IMR-90 (cell line): ENCODE measurements at regions not wholly inside any gene's neighbourhood (a gene's known extent, or its start where the extent isn't known, plus 50 kb on each side); places are given as distances from the start of the nearest gene placed in this dataset.

Experiments
- ATAC-seq: fragments of 200-7000 bp; cut with Tn5 transposase; 2 replicates; pipeline ENCODE4 v1.9.1; 2020; ENCODE audit warnings: low read depth, mild to moderate bottlenecking, moderate library complexity
- BruUV-seq: library from RNA; stranded (reverse); fragments of 400-500 nt; replicated peaks from 2 replicates; lab custom pipeline; 2021; lab: Mats Ljungman, UMichigan
- CTCF ChIA-PET: fragments of 300-600 bp; formaldehyde crosslinking; extraction: SDS; loops from one replicate; lab custom pipeline; 2021; ENCODE audit warnings: antibody characterized with exemption; lab: Yijun Ruan, JAX
- POLR2A ChIA-PET: fragments of 300-600 bp; sonication (Branson Sonifier 250); formaldehyde crosslinking; loops from one replicate; lab custom pipeline; 2022; ENCODE audit warnings: antibody characterized with exemption; ENCODE audit not compliant: unreplicated experiment; lab: Charles Lee
- DNase-seq: peaks from one replicate; pipeline ENCODE4 v3.0.0; 2013
- H2AFZ ChIP-seq: replicated peaks from 2 replicates; pipeline ENCODE3; 2013; ENCODE audit warnings: low read length, mild to moderate bottlenecking; ENCODE audit not compliant: poor library complexity
- H2AK5ac ChIP-seq: 2 replicates; pipeline ENCODE4 v1.6.1; 2013; ENCODE audit warnings: low read depth, low read length, inconsistent platforms
- H2AK9ac ChIP-seq: replicated peaks from 2 replicates; pipeline ENCODE3; 2013; ENCODE audit warnings: mild to moderate bottlenecking, low read depth, low read length, moderate library complexity; ENCODE audit not compliant: poor library complexity
- H2BK120ac ChIP-seq: 2 replicates; pipeline ENCODE4 v1.6.1; 2013; ENCODE audit warnings: low read depth, low read length, inconsistent platforms
- H2BK15ac ChIP-seq: 3 replicates; pipeline ENCODE4 v1.6.1; 2013; ENCODE audit warnings: low read depth, low read length, inconsistent platforms
- H2BK20ac ChIP-seq: 2 replicates; pipeline ENCODE4 v1.6.1; 2013; ENCODE audit warnings: low read depth, mild to moderate bottlenecking, inconsistent platforms, low read length, moderate library complexity
- H2BK5ac ChIP-seq: 2 replicates; pipeline ENCODE4 v1.6.1; 2013; ENCODE audit warnings: mild to moderate bottlenecking, low read depth, low read length, inconsistent platforms; ENCODE audit not compliant: poor library complexity, severe bottlenecking
- H3K14ac ChIP-seq: replicated peaks from 2 replicates; pipeline ENCODE4 v1.6.1; 2013; ENCODE audit warnings: low read depth, low read length, inconsistent platforms
- H3K18ac ChIP-seq: 2 replicates; pipeline ENCODE4 v1.6.1; 2013; ENCODE audit warnings: low read depth, low read length, control low read depth
- H3K23ac ChIP-seq: 2 replicates; pipeline ENCODE4 v1.6.1; 2013; ENCODE audit warnings: low read depth, low read length, inconsistent platforms
- H3K27ac ChIP-seq: 2 replicates; pipeline ENCODE4 v1.5.1; 2013; ENCODE audit warnings: mild to moderate bottlenecking, control low read depth, low read length; ENCODE audit not compliant: insufficient read depth
- H3K27me3 ChIP-seq: 2 replicates; pipeline ENCODE4 v1.6.1; 2013; ENCODE audit warnings: low read length; ENCODE audit not compliant: control insufficient read depth, insufficient read depth
- H3K36me3 ChIP-seq: 2 replicates; pipeline ENCODE4 v1.6.1; 2013; ENCODE audit warnings: low read length, mixed read lengths; ENCODE audit not compliant: control insufficient read depth, insufficient read depth
- H3K4ac ChIP-seq: 2 replicates; pipeline ENCODE4 v1.6.1; 2013; ENCODE audit warnings: low read depth, low read length, inconsistent platforms
- H3K4me1 ChIP-seq: 2 replicates; pipeline ENCODE4 v1.6.1; 2013; ENCODE audit warnings: low read length, mixed read lengths; ENCODE audit not compliant: control insufficient read depth, insufficient read depth
- H3K4me2 ChIP-seq: 2 replicates; pipeline ENCODE4 v1.6.1; 2013; ENCODE audit warnings: low read depth, mild to moderate bottlenecking, control low read depth, low read length, moderate library complexity
- H3K4me3 ChIP-seq: 2 replicates; pipeline ENCODE4 v1.5.1; 2013; ENCODE audit warnings: low read depth, mild to moderate bottlenecking, control low read depth, low read length, moderate library complexity; ENCODE audit not compliant: insufficient read depth
- H3K56ac ChIP-seq: 2 replicates; pipeline ENCODE4 v1.6.1; 2013; ENCODE audit warnings: low read length, inconsistent platforms; ENCODE audit not compliant: insufficient read depth; ENCODE audit errors: extremely low read depth
- H3K79me1 ChIP-seq, 2 experiments: 2 replicates each; pipeline ENCODE4 v1.6.1; 2013; ENCODE audit warnings: low read length in 2 of 2, inconsistent platforms in 1 of 2, low read depth in 1 of 2
- H3K9ac ChIP-seq: 2 replicates; pipeline ENCODE4 v1.6.1; 2013; ENCODE audit warnings: low read depth, low read length, control low read depth
- H3K9me1 ChIP-seq: 2 replicates; pipeline ENCODE4 v1.6.1; 2013; ENCODE audit warnings: low read length, inconsistent platforms; ENCODE audit not compliant: insufficient read depth
- H3K9me3 ChIP-seq: 2 replicates; pipeline ENCODE4 v1.6.1; 2013; ENCODE audit warnings: low read length; ENCODE audit not compliant: control insufficient read depth, insufficient read depth
- H4K20me1 ChIP-seq: 2 replicates; pipeline ENCODE4 v1.6.1; 2013; ENCODE audit warnings: low read length, inconsistent platforms; ENCODE audit not compliant: insufficient read depth
- H4K5ac ChIP-seq: 2 replicates; pipeline ENCODE4 v1.6.1; 2013; ENCODE audit warnings: mild to moderate bottlenecking, low read depth, low read length, control low read depth
- H4K8ac ChIP-seq, 2 experiments: 2 replicates each; pipeline ENCODE4 v1.6.1; 2013; ENCODE audit warnings: low read depth in 2 of 2, low read length in 2 of 2, control low read depth in 1 of 2, inconsistent platforms in 1 of 2
- H4K91ac ChIP-seq: 2 replicates; pipeline ENCODE4 v1.6.1; 2013; ENCODE audit warnings: low read depth, low read length, inconsistent platforms; ENCODE audit not compliant: insufficient read depth
- CEBPB ChIP-seq: IDR thresholded peaks from 2 replicates; pipeline ENCODE4 v1.6.1; 2012; ENCODE audit warnings: low read depth, low read length, improper control_type of control experiment
- FOS ChIP-seq: fragments of 150-350 bp; IDR thresholded peaks from 2 replicates; pipeline ENCODE4 v1.6.1; 2016; ENCODE audit warnings: low read depth, low read length
- MAZ ChIP-seq: IDR thresholded peaks from 2 replicates; pipeline ENCODE4 v1.6.1; 2012; ENCODE audit warnings: low read depth, mild to moderate bottlenecking, low read length, improper control_type of control experiment, moderate library complexity, borderline replicate concordance
- MXI1 ChIP-seq: IDR thresholded peaks from 2 replicates; pipeline ENCODE4 v1.6.1; 2012; ENCODE audit warnings: low read depth, mild to moderate bottlenecking, low read length, moderate library complexity, borderline replicate concordance
- NFE2L2 ChIP-seq: fragments of 150-350 bp; IDR thresholded peaks from 2 replicates; pipeline ENCODE4 v1.6.1; 2016; ENCODE audit warnings: low read depth, mild to moderate bottlenecking, low read length
- RAD21 ChIP-seq: IDR thresholded peaks from 2 replicates; pipeline ENCODE4 v1.6.1; 2012; ENCODE audit warnings: low read length, improper control_type of control experiment
- RCOR1 ChIP-seq: IDR thresholded peaks from 2 replicates; pipeline ENCODE4 v1.6.1; 2012; ENCODE audit warnings: mild to moderate bottlenecking, low read length, improper control_type of control experiment; ENCODE audit not compliant: insufficient replicate concordance
- RFX5 ChIP-seq: IDR thresholded peaks from 2 replicates; pipeline ENCODE4 v1.8.0; 2012; ENCODE audit warnings: low read depth, mild to moderate bottlenecking, low read length, moderate library complexity
- SMC3 ChIP-seq: fragments of 150-350 bp; IDR thresholded peaks from 2 replicates; pipeline ENCODE4 v1.6.1; 2016; ENCODE audit warnings: low read depth, mild to moderate bottlenecking, antibody characterized with exemption, low read length, moderate library complexity
- whole genome bisulfite sequencing, 2 experiments: methylation state at CpG; one replicate each; pipeline versions ENCODE4 v1.1.5 to v1.1.7; 2013; ENCODE audit warnings: missing lambda C conversion rate in 2 of 2; ENCODE audit not compliant: insufficient read length in 1 of 2; ENCODE audit errors: extremely low coverage in 2 of 2; 5-methylcytosine and 5-hydroxymethylcytosine counted together
- dilution Hi-C: fragments of 300-500 bp; cut with HindIII; formaldehyde crosslinking; loops from one replicate; pipeline ENCODE4 v1.14.3; 2018; ENCODE audit warnings: low sequenced_read_pairs; ENCODE audit not compliant: unreplicated experiment
- in situ Hi-C: fragments of 300-500 bp; cut with MboI; formaldehyde crosslinking; loops from 3 replicates; pipeline ENCODE4 v1.14.3; 2019; ENCODE audit warnings: low sequenced_read_pairs, inconsistent platforms, mixed read lengths
- intact Hi-C: fragments of 100-400 bp; cut with micrococcal nuclease; formaldehyde crosslinking; loops from 2 replicates; pipeline ENCODE4 v1.10.0; 2022
- TF ChIP-seq, protein P1 (sequence below): fragments of 150-350 bp; IDR thresholded peaks from 2 replicates; pipeline ENCODE4 v1.6.1; 2017; ENCODE audit warnings: mild to moderate bottlenecking, antibody characterized with exemption, low read length, low read depth
- TF ChIP-seq, protein P2 (sequence below): fragments of 150-350 bp; IDR thresholded peaks from 2 replicates; pipeline ENCODE4 v1.6.1; 2016; ENCODE audit warnings: low read depth, mild to moderate bottlenecking, low read length, moderate library complexity, borderline replicate concordance
- TF ChIP-seq, protein P3 (sequence below): conservative IDR thresholded peaks from 2 replicates; pipeline ENCODE4 v1.5.1; 2012; ENCODE audit warnings: mild to moderate bottlenecking, low read depth, low read length, improper control_type of control experiment

DNA sequence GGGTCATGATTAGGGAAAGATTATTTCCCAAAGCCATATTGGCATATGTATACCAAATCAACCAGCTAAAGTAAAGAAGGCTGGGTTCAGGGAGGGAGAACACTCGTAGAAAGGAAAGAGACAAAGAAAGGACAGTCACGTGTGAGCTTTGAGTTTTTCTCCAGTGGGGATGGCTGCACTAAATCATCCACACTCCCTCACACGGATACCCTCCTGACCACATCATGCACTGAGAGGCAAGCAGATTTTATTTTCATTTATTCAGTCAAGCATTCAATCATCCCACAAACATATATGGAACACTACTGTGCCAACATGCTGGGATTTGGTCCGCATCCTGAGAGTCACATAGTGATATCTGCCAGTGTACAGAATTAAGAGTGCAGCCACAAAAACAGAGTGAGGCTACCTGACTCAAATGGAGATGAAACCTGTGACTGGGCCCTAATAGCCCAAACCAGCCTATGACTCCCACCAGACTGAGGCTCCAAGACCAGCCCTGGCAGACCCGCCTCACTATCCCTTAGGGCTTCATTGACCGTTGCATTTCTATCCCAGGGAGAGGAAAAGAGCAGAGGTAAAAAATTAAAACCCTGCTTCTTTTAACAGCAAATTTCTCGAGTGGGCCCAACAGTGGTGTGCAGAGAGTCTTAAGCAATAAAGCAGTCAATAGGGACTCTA lies 155.9 kb downstream of the BARHL2 start:
- ChIA-PET CTCF (no interaction called here), POLR2A (no interaction called here)
- no CpG with 5 or more reads among the region's 7 CpGs for WGBS, 2 experiments
- no peak overlapping the region for H2AFZ ChIP-seq
- H2BK15ac ChIP-seq = no peak overlapping the region
- dilution Hi-C loops (no loop called here), in situ Hi-C loops (no loop called here), intact Hi-C loops (no loop called here)
- H3K23ac ChIP-seq = no peak overlapping the region
- TF ChIP-seq CEBPB (no peak), RFX5 (no peak), RAD21 (no peak), MAZ (no peak), NFE2L2 (no peak), SMC3 (no peak), MXI1 (no peak), FOS (no peak), RCOR1 (no peak)
- TF ChIP-seq, protein P1, sequence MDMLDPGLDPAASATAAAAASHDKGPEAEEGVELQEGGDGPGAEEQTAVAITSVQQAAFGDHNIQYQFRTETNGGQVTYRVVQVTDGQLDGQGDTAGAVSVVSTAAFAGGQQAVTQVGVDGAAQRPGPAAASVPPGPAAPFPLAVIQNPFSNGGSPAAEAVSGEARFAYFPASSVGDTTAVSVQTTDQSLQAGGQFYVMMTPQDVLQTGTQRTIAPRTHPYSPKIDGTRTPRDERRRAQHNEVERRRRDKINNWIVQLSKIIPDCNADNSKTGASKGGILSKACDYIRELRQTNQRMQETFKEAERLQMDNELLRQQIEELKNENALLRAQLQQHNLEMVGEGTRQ = no peak
- TF ChIP-seq, protein P2, sequence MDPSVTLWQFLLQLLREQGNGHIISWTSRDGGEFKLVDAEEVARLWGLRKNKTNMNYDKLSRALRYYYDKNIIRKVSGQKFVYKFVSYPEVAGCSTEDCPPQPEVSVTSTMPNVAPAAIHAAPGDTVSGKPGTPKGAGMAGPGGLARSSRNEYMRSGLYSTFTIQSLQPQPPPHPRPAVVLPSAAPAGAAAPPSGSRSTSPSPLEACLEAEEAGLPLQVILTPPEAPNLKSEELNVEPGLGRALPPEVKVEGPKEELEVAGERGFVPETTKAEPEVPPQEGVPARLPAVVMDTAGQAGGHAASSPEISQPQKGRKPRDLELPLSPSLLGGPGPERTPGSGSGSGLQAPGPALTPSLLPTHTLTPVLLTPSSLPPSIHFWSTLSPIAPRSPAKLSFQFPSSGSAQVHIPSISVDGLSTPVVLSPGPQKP = no peak
- TF ChIP-seq, protein P3, sequence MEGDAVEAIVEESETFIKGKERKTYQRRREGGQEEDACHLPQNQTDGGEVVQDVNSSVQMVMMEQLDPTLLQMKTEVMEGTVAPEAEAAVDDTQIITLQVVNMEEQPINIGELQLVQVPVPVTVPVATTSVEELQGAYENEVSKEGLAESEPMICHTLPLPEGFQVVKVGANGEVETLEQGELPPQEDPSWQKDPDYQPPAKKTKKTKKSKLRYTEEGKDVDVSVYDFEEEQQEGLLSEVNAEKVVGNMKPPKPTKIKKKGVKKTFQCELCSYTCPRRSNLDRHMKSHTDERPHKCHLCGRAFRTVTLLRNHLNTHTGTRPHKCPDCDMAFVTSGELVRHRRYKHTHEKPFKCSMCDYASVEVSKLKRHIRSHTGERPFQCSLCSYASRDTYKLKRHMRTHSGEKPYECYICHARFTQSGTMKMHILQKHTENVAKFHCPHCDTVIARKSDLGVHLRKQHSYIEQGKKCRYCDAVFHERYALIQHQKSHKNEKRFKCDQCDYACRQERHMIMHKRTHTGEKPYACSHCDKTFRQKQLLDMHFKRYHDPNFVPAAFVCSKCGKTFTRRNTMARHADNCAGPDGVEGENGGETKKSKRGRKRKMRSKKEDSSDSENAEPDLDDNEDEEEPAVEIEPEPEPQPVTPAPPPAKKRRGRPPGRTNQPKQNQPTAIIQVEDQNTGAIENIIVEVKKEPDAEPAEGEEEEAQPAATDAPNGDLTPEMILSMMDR = no peak
- no peaks in the 10 kb centered on the region for H3K36me3 ChIP-seq
- no peak overlapping the region for H2BK5ac ChIP-seq
- H3K56ac ChIP-seq = no peak overlapping the region
- no peaks in the 10 kb centered on the region for H4K20me1 ChIP-seq
- no peak overlapping the region for H3K4me2 ChIP-seq
- no peaks in the 10 kb centered on the region for H3K9me3 ChIP-seq
- BruUV-seq = no TSS peak
- no peak for DNase-seq
- H2BK120ac ChIP-seq = no peak overlapping the region
- no peak overlapping the region for H4K5ac ChIP-seq
- no peak for ATAC-seq
- no peak overlapping the region for H3K9ac ChIP-seq
- H3K79me1 ChIP-seq = no peaks in the 10 kb centered on the region
- no peak overlapping the region for H2AK9ac ChIP-seq
- no peak overlapping the region for H3K18ac ChIP-seq
- no peak overlapping the region for H4K8ac ChIP-seq
- H3K9me1 ChIP-seq = no peaks in the 10 kb centered on the region
- H2BK20ac ChIP-seq = no peak overlapping the region
- H3K27me3 ChIP-seq = no peaks in the 10 kb centered on the region
- no peak overlapping the region for H3K4ac ChIP-seq
- H4K91ac ChIP-seq = no peak overlapping the region
- H3K14ac ChIP-seq = no peak overlapping the region
- no peak overlapping the region for H3K4me3 ChIP-seq
- no peaks in the 10 kb centered on the region for H3K4me1 ChIP-seq
- no peak overlapping the region for H2AK5ac ChIP-seq
- H3K27ac ChIP-seq = no peak overlapping the region
